ENCODE measurements at regions not wholly inside any gene's neighbourhood (a gene's known extent, or its start where the extent isn't known, plus 50 kb on each side); places are given as distances from the start of the nearest gene placed in this dataset.

GRCh38 chr2:128782411-128783192, 463.9 kb upstream of the HS6ST1 start:
- H3K9me3 ChIP-seq (ENCODE audit: control insufficient read depth, insufficient read depth, low read length), result no peaks in the 10 kb centered on the region
- H3K4me1 ChIP-seq (ENCODE audit: control insufficient read depth, insufficient read depth, low read length), result peaks cover 7% of the 10 kb centered on the region
- no peak overlapping the region for H3K4me3 ChIP-seq (ENCODE audit: low read depth, low read length)
- no peak overlapping the region for H3K9ac ChIP-seq (ENCODE audit: low read depth, low read length)
- H3K27me3 ChIP-seq (ENCODE audit: control insufficient read depth, insufficient read depth, low read length), result no peaks in the 10 kb centered on the region
- H3K36me3 ChIP-seq (ENCODE audit: control insufficient read depth, insufficient read depth, low read length), result no peaks in the 10 kb centered on the region

GRCh38 chr2:128783193-128783671, 464.6 kb upstream of the HS6ST1 start:
- Histone ChIP-seq H3K27me3 (ENCODE audit: control insufficient read depth, insufficient read depth, low read length) (no peaks in the 10 kb centered on the region), H3K36me3 (ENCODE audit: control insufficient read depth, insufficient read depth, low read length) (no peaks in the 10 kb centered on the region), H3K4me1 (ENCODE audit: control insufficient read depth, insufficient read depth, low read length) (peaks cover 7% of the 10 kb centered on the region), H3K9me3 (ENCODE audit: control insufficient read depth, insufficient read depth, low read length) (no peaks in the 10 kb centered on the region), H3K9ac (ENCODE audit: low read depth, low read length) (no peak overlapping the region), H3K4me3 (ENCODE audit: low read depth, low read length) (no peak overlapping the region)

- H3K4me1 ChIP-seq (ENCODE audit: control insufficient read depth, insufficient read depth, low read length), result peaks cover 7% of the 10 kb centered on the region
- H3K36me3 ChIP-seq (ENCODE audit: control insufficient read depth, insufficient read depth, low read length), result no peaks in the 10 kb centered on the region
- no peak overlapping the region for H3K9ac ChIP-seq (ENCODE audit: low read depth, low read length)
- no peaks in the 10 kb centered on the region for H3K27me3 ChIP-seq (ENCODE audit: control insufficient read depth, insufficient read depth, low read length)
- H3K9me3 ChIP-seq (ENCODE audit: control insufficient read depth, insufficient read depth, low read length), result no peaks in the 10 kb centered on the region
- no peak overlapping the region for H3K4me3 ChIP-seq (ENCODE audit: low read depth, low read length)
Measured at GRCh38 chr2:128783896-128784295, 465.2 kb upstream of the HS6ST1 start.

GRCh38 chr2:128784626-128785306, 466.1 kb upstream of the HS6ST1 start:
- Histone ChIP-seq H3K9ac (ENCODE audit: low read depth, low read length) (no peak overlapping the region), H3K27me3 (ENCODE audit: control insufficient read depth, insufficient read depth, low read length) (no peaks in the 10 kb centered on the region), H3K4me1 (ENCODE audit: control insufficient read depth, insufficient read depth, low read length) (peaks cover 7% of the 10 kb centered on the region), H3K4me3 (ENCODE audit: low read depth, low read length) (no peak overlapping the region), H3K9me3 (ENCODE audit: control insufficient read depth, insufficient read depth, low read length) (no peaks in the 10 kb centered on the region), H3K36me3 (ENCODE audit: control insufficient read depth, insufficient read depth, low read length) (no peaks in the 10 kb centered on the region)

- Histone ChIP-seq H3K9ac (ENCODE audit: low read depth, low read length) (no peak overlapping the region), H3K9me3 (ENCODE audit: control insufficient read depth, insufficient read depth, low read length) (no peaks in the 10 kb centered on the region), H3K36me3 (ENCODE audit: control insufficient read depth, insufficient read depth, low read length) (no peaks in the 10 kb centered on the region), H3K4me3 (ENCODE audit: low read depth, low read length) (no peak overlapping the region), H3K4me1 (ENCODE audit: control insufficient read depth, insufficient read depth, low read length) (peaks cover 7% of the 10 kb centered on the region), H3K27me3 (ENCODE audit: control insufficient read depth, insufficient read depth, low read length) (no peaks in the 10 kb centered on the region)
Measured at GRCh38 chr2:128786316-128786715, 467.6 kb upstream of the HS6ST1 start.

GRCh38 chr2:128786741-128787478, 468.2 kb upstream of the HS6ST1 start:
- Histone ChIP-seq H3K4me3 (ENCODE audit: low read depth, low read length) (no peak overlapping the region), H3K36me3 (ENCODE audit: control insufficient read depth, insufficient read depth, low read length) (no peaks in the 10 kb centered on the region), H3K9ac (ENCODE audit: low read depth, low read length) (no peak overlapping the region), H3K9me3 (ENCODE audit: control insufficient read depth, insufficient read depth, low read length) (no peaks in the 10 kb centered on the region), H3K27me3 (ENCODE audit: control insufficient read depth, insufficient read depth, low read length) (no peaks in the 10 kb centered on the region), H3K4me1 (ENCODE audit: control insufficient read depth, insufficient read depth, low read length) (peaks cover 7% of the 10 kb centered on the region)

- no peaks in the 10 kb centered on the region for H3K27me3 ChIP-seq (ENCODE audit: control insufficient read depth, insufficient read depth, low read length)
- H3K4me3 ChIP-seq (ENCODE audit: low read depth, low read length), result no peak overlapping the region
- peaks cover 7% of the 10 kb centered on the region for H3K4me1 ChIP-seq (ENCODE audit: control insufficient read depth, insufficient read depth, low read length)
- no peak overlapping the region for H3K9ac ChIP-seq (ENCODE audit: low read depth, low read length)
- H3K36me3 ChIP-seq (ENCODE audit: control insufficient read depth, insufficient read depth, low read length), result no peaks in the 10 kb centered on the region
- H3K9me3 ChIP-seq (ENCODE audit: control insufficient read depth, insufficient read depth, low read length), result no peaks in the 10 kb centered on the region
Measured at GRCh38 chr2:128787616-128788015, 468.9 kb upstream of the HS6ST1 start.

- H3K36me3 ChIP-seq (ENCODE audit: control insufficient read depth, insufficient read depth, low read length), result no peaks in the 10 kb centered on the region
- no peak overlapping the region for H3K9ac ChIP-seq (ENCODE audit: low read depth, low read length)
- peaks cover 7% of the 10 kb centered on the region for H3K4me1 ChIP-seq (ENCODE audit: control insufficient read depth, insufficient read depth, low read length)
- H3K27me3 ChIP-seq (ENCODE audit: control insufficient read depth, insufficient read depth, low read length), result no peaks in the 10 kb centered on the region
- H3K9me3 ChIP-seq (ENCODE audit: control insufficient read depth, insufficient read depth, low read length), result no peaks in the 10 kb centered on the region
- H3K4me3 ChIP-seq (ENCODE audit: low read depth, low read length), result no peak overlapping the region
Measured at GRCh38 chr2:128788636-128789220, 470.1 kb upstream of the HS6ST1 start.

GRCh38 chr2:128789221-128789620, 470.6 kb upstream of the HS6ST1 start:
- no peaks in the 10 kb centered on the region for H3K36me3 ChIP-seq (ENCODE audit: control insufficient read depth, insufficient read depth, low read length)
- no peak overlapping the region for H3K9ac ChIP-seq (ENCODE audit: low read depth, low read length)
- no peak overlapping the region for H3K4me3 ChIP-seq (ENCODE audit: low read depth, low read length)
- no peaks in the 10 kb centered on the region for H3K27me3 ChIP-seq (ENCODE audit: control insufficient read depth, insufficient read depth, low read length)
- peaks cover 7% of the 10 kb centered on the region for H3K4me1 ChIP-seq (ENCODE audit: control insufficient read depth, insufficient read depth, low read length)
- no peaks in the 10 kb centered on the region for H3K9me3 ChIP-seq (ENCODE audit: control insufficient read depth, insufficient read depth, low read length)

- no peak overlapping the region for H3K4me3 ChIP-seq (ENCODE audit: low read depth, low read length)
- peaks cover 7% of the 10 kb centered on the region for H3K4me1 ChIP-seq (ENCODE audit: control insufficient read depth, insufficient read depth, low read length)
- no peak overlapping the region for H3K9ac ChIP-seq (ENCODE audit: low read depth, low read length)
- no peaks in the 10 kb centered on the region for H3K27me3 ChIP-seq (ENCODE audit: control insufficient read depth, insufficient read depth, low read length)
- no peaks in the 10 kb centered on the region for H3K9me3 ChIP-seq (ENCODE audit: control insufficient read depth, insufficient read depth, low read length)
- H3K36me3 ChIP-seq (ENCODE audit: control insufficient read depth, insufficient read depth, low read length), result no peaks in the 10 kb centered on the region
Measured at GRCh38 chr2:128789776-128790455, 471.2 kb upstream of the HS6ST1 start.

GRCh38 chr2:128790541-128791001, 471.9 kb upstream of the HS6ST1 start:
- H3K9ac ChIP-seq (ENCODE audit: low read depth, low read length), result no peak overlapping the region
- H3K9me3 ChIP-seq (ENCODE audit: control insufficient read depth, insufficient read depth, low read length), result no peaks in the 10 kb centered on the region
- peaks cover 7% of the 10 kb centered on the region for H3K4me1 ChIP-seq (ENCODE audit: control insufficient read depth, insufficient read depth, low read length)
- H3K36me3 ChIP-seq (ENCODE audit: control insufficient read depth, insufficient read depth, low read length), result no peaks in the 10 kb centered on the region
- H3K27me3 ChIP-seq (ENCODE audit: control insufficient read depth, insufficient read depth, low read length), result no peaks in the 10 kb centered on the region
- no peak overlapping the region for H3K4me3 ChIP-seq (ENCODE audit: low read depth, low read length)
